Fibroblast of villous mesenchyme (primary cell): ENCODE measurements at regions not wholly inside any gene's neighbourhood (a gene's known extent, or its start where the extent isn't known, plus 50 kb on each side); places are given as distances from the start of the nearest gene placed in this dataset.
"Not testable (repeated sequence)": the region's sequence is repeated elsewhere in the genome, so short reads cannot be mapped to it uniquely, and the experiment has no call there.

Experiments used
- DNase-seq: peaks from one replicate; pipeline ENCODE4 v3.0.0-alpha.2; 2010; ENCODE audit warnings: low read depth
- H3K4me3 ChIP-seq: 2 replicates; pipeline ENCODE4 v1.5.1; 2011; ENCODE audit warnings: low read depth, mild to moderate bottlenecking, low read length
- CTCF ChIP-seq: IDR thresholded peaks from 2 replicates; pipeline ENCODE4 v1.5.1; 2012; ENCODE audit warnings: low read depth, mild to moderate bottlenecking, low read length; ENCODE audit not compliant: insufficient read depth

GRCh38 chr19:27859689-27860088, 1353.3 kb downstream of the UQCRFS1 start:
- DNase-seq, result no peak
- no peak overlapping the region for H3K4me3 ChIP-seq
- TF ChIP-seq CTCF, result no peak

DNA sequence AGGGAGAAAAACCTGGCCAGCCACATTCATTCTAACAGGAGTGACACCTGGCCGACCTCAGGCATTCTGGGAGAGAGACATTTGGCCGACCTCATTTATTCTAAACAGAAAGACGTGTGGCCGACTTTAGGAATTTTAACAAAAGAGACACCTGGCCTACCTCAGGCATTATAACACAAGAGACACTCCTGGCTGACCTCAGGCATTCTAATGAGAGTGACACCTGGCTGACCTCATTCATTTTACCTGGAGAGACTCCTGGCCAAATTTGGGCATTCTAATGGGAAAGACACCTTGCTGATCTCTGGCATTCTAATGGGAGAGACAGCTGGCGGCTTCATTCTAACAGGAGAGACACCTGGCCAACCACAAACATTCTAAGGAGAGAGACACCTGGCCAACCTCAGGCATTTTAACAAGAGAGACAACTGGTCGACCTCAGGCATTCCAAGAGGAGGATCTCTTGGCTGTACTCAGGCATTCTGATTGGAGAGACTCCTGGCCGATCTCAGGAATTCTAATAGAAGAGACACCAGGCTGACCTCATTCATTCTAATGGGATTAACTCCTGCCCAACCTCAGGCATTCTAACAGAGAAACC, 1353.9 kb downstream of the UQCRFS1 start:
- no peak overlapping the region for H3K4me3 ChIP-seq
- no peak for DNase-seq
- TF ChIP-seq CTCF, result no peak

- DNase-seq, H3K4me3 ChIP-seq: not testable (repeated sequence)
These were observed 1360.0 kb downstream of the UQCRFS1 start for GRCh38 chr19:27852931-27853330.

DNA sequence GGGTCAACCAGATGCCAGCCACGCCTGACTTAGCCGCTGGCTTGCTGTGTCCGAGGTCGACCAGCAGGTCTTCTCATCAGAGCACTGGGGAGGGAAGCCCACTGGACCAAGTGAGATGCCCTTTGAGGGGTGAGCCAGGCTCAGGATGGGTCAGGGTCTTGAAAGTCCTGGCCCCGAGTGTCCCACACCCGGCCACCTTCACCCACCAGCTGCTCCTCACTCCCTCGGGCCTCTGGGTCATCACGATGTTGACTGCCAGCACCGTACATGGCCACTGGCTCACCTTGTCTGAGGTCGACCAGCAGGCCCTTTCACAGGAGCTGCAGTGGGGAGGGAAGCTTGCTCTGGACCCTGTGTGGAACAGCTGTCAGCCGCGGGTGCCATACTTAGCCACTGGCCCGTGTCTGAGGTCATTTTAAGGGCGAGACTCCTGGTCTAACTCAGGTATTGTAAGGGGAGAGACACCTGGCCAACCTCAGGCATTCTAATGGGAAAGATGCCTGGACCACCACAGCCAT, 1361.3 kb downstream of the UQCRFS1 start:
- DNase-seq, result no peak
- no peak for TF ChIP-seq CTCF
- no peak overlapping the region for H3K4me3 ChIP-seq

DNA sequence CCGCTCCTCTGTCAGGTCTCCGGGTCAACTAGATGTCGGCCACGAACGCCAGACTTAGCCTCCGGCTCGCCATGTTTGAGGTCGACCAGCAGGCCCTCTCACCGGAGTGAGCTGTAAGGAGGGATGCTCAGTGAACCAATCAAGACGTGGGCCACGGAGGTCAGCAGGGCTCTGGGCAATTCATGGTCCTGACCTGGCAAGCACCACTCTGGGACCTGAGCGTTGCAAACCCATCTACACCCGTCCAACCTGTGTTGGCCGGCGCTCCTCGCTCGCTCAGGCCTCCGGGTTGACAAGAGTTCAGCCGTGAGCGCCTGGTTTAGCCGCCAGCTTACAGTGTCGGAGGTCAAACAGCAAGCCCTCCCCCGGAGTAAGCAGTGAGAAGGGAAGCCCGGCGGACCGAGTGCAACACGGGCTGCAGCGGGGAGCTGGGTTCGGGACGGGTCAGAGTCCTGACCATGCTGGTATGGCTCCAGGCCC, 1361.9 kb downstream of the UQCRFS1 start:
- TF ChIP-seq CTCF, result no peak
- no peak for DNase-seq
- H3K4me3 ChIP-seq, result no peak overlapping the region

DNA sequence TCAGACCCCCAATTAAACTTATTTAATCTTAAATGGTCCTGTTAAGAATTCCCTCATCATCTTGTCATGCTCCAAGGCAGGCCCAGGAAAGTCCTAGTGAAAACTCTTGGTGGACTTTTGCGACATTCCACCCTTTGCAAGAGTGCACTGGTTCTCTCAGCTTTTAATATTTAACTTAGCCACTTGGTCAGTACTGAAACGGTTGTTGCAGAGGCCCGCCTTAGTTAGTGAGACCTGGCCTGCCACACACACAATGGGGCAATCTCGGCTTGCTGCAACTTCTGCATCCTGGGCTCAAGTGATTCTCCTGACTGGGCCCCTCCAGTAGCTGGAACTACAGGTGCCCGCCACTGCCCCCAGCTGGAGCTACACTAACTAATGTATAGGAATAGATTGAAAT, 1366.0 kb downstream of the UQCRFS1 start:
- TF ChIP-seq CTCF, result no peak
- H3K4me3 ChIP-seq, result no peak overlapping the region
- no peak for DNase-seq

DNA sequence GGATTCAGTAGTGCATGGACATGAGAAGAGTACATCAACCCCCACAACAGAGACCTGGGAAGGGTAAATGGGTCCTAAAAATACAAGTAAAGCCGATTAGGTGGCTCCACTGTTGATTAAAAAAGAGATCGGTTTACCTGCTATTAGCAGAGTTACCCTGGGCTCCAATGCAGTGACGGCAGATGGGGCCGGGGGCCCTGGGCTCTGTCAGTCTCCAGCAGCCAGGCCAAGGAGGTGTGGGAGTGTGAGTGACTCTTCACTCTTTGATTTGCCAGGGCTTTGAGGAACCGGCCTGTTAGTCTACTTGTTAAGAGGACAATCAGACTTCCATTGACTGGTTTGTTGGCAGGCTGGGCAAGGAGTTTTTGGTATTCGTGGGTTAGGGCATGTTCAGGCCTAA, 1368.7 kb downstream of the UQCRFS1 start:
- H3K4me3 ChIP-seq, result no peak overlapping the region
- no peak for TF ChIP-seq CTCF
- no peak for DNase-seq
